GM21447 (cell line): ENCODE measurements at regions not wholly inside any gene's neighbourhood (a gene's known extent, or its start where the extent isn't known, plus 50 kb on each side); places are given as distances from the start of the nearest gene placed in this dataset.
"Not testable (repeated sequence)": the region's sequence is repeated elsewhere in the genome, so short reads cannot be mapped to it uniquely, and the experiment has no call there.

ENCODE experiments used
- ATAC-seq: cut with Tn5 transposase; IDR thresholded peaks from one replicate; pipeline ENCODE4 v1.9.1; 2021; ENCODE audit not compliant: unreplicated experiment

DNA sequence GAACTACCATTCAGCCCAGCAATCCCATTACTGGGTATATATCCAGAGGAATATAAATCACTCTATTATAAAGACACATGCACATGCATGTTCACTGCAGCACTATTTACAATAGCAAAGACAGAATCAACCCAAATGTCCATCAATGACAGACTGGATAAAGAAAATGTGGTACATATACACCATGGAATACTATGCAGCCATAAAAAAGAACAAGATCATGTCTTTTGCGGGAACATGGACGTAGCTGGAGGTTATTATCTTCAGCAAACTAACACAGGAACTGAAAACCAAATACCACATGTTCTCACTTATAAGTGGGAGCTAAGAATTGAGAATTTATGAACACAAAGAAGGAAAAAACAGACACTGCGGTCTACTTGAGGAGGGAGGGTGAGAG lies 195.1 kb downstream of the GPAT3 start:
- ATAC-seq, result not testable (repeated sequence)

DNA sequence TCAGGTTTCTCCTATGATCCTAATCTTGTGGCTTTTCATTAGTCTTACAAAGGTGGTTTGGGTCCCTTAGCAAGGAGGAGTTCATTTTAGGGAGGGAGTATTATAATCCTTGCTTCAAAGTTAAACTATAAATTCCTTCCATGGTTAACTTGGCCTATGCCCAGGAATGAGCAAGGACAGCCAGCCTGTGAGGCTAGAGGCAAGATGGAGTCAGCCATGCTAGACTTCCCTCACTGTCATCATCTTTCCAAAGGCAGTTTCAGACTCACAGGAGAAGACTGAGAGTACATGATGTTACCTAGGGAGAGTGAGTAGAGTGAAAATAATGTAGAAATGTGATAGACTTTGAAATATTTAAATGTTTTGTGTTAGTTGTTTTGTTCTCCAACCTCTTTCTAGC lies 192.3 kb downstream of the GPAT3 start:
- ATAC-seq, result no peak

DNA sequence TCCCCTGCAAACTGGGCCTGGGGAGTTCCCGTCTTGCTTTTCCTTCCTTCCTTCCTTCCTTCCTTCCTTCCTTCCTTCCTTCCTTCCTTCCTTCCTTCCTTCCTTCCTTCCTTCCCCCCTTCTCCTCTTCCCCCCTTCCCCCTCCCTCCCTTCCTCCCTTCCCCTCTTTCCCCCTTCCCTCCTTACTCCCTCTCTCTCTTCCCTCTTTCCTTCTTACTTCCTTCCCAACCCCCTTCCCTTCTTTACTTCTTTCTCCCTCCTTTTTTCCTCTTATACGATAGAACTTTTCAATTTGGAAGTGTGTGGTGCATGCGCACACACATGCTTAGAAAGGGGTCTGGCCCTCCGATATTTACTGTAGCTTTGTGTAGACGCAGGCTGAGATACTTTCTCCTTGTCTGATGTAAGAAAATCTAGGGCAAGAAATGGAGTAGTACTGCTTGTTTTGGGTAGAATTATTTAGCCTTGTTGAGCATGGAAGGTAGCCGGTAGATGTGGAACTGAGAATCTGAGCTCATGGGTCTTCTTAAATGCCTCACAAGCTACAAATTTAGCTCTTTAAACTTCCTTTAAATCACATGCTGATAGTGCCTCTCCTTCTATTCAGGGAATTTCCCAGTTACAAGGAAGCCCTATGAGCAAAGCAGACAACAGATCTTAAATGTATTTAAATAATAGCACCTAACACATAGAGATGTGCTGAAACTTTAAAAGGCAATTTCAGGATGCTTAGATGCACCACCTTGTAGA lies 189.6 kb downstream of the GPAT3 start:
- no peak for ATAC-seq

DNA sequence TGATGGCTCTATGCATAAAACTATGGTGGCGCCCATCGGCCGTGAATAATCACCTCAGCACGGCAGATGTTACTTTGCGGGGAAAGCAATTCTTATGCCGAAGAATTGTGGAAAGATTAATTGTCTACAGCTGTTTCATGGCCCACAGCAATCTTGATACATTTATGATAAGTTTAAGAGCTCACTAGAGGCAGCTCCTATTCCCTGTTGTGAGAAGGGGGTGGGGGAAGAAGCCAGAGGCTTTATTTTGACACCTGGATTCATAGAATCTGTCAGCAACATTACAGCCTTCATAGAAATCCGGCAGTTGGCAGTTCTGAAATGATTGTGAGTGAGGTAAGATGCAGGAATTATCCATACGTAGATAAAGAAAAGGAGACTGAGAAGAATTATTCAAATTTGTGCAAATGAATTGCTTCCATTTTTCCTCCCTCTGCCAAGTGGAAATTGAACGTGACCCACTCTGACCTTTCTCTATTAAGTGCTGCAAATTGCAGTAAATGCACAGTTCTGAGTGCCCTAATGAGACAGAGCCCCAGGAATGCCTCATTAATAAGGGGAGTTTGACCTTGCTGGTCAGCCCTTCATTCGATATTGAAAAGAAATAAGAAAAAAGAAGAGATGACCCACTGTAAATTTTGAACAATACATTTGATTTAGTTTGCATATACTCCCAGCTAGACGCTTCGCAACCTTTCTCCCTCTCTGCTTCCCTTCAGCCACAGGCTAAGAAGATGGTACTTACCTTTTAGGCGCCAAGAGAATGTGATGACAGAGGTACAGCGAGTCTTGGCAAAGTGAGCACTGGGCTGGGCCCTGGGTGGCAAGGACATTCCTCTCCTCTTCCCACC lies 188.8 kb downstream of the GPAT3 start:
- no peak for ATAC-seq

DNA sequence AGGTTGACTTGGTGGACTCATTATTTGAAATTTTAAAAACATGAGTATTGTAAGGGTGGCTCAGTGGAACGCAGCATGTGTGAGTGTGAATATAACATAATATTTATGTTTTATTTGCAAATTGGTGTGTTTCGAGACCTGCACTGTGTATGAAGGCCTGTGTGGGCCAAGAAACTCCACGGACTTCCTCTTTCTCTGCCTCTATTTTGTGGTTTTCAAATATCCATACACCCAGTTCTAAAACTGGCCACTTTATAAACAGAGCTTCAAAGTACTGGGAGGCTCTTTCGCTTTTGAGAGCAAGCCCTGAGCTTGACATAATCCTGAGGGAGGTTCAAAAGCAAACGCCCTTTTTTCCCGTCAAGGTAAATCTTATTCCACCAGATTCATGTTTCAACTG lies 187.7 kb downstream of the GPAT3 start:
- no peak for ATAC-seq

DNA sequence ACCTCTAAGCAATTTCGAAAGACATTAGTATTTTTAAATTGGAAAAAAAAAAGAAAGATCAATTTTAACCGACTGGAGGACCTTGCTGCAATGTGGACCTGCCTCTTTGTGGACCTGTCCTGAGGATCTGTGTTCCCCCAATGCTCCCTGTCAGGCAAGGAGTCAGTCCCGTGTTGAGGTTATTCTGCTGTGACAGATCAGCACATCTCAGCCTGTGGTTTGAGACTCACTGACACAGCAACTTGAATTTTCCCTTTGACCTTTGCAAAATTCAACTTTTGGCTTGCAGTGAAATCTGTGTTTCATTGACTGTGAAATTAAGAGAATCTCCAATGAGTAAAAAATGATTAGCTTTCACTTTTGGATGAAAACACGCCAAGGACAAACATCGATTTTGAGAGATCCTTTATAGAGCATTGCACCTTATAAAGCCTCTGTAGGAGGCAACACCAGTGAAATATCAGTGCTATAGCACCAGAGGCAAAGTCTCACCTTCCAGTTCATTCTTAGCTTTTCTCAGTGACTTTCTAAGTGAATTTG lies 186.9 kb downstream of the GPAT3 start:
- ATAC-seq, result no peak

DNA sequence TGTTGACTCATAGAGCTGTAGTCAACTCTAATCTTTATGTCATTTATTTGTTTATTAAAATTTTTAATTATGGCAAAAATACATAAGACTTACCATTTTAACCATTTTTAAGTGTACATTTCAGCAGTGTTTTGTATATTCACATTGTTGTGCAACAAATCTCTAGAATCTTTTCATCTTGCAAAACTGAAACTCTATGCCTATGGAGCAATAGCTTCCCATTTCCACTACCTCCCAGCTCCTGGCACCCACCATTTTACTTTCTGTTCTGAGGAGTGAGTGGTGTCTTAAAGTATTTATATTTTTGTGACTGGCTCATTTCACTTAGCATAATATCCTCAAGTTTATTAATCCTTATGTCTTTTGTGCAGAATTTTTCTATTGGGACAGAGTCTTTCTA lies 181.0 kb downstream of the GPAT3 start:
- ATAC-seq, result no peak

DNA sequence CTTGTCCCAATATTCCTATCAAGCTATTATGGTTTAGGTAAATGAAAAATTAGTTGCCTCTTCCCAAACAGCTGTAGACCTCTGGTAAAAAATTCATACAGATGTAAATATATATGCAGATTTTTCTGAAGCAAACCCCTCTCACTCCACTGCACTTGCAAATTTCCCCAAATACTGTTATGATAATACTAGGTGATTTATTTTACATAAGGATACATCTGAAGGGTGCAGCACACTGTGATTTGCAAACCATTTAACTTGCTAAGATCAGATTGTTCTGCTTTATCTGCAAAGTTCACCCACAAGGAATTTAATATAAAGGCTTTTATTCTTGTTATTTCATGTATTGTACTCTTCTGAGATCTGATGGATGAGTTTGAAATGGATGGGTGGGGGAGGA lies 177.0 kb downstream of the GPAT3 start:
- ATAC-seq, result no peak

DNA sequence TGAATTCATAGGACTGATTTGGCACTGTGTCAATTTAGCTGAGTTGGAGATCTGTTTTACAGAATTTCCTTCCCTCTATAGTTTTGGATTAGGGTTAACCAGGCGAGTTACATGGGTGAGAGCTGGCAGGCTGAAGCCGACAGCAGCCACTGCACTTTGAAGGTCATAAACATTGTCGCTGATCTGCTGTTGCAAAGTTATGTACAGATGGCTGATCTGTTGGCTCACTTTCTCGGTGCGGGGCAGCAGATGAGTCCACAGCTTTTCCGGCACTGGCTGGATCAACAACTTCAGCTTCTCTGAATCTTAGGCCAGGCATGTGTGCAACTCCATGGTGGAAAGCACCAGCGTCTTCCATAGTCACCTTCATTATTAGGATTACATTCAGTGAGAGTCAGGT lies 173.7 kb downstream of the GPAT3 start:
- ATAC-seq, result no peak

DNA sequence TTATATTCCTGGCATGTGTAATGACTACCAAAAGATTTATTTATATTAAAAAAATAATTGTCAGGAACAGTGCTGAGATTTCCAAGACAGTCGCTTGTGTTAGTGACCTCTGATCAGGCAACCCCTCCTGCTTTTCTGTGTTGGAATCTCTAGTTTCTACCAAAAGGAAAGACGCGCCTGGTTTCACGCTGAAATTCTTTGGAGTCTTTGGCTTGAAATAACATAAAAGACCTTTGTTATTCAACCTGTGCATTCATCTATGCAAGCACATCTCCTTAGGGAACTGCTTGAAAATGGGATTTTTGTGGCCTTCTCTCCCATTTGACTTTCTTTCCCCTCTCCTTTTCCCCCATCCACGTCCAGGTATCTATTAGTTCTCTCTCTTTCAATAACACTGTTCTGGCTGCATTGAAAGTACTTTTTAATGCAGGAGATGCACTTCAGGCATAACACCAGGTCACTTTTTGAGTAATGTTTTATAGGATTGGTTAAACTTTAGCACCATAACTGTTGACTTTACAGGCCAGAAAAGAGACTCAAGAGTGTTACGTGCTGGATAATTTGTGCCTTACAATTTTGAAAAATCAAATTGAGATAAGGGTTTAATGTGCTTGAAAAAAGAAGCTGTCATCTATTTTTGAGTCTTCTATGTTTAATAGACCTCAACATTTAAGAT lies 172.7 kb downstream of the GPAT3 start:
- no peak for ATAC-seq

DNA sequence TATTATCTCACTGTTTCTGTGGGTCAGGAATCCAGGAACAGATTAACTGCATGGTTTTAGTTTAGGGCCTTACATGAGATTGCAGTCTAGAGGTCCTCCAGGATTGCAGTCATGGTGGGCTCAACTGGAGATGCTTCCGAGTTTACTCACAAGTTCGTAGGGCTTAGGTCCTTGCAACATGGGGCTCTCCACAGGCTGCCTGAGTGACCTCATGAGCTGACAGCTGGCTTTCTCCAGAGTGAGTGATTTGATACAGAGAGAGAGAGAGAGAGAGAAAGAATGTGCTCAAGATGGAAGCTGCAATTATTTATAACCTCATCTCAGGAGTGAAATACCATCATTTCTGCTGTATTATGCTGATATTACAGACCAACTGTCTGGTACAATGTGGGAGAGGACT lies 168.9 kb downstream of the GPAT3 start:
- no peak for ATAC-seq

DNA sequence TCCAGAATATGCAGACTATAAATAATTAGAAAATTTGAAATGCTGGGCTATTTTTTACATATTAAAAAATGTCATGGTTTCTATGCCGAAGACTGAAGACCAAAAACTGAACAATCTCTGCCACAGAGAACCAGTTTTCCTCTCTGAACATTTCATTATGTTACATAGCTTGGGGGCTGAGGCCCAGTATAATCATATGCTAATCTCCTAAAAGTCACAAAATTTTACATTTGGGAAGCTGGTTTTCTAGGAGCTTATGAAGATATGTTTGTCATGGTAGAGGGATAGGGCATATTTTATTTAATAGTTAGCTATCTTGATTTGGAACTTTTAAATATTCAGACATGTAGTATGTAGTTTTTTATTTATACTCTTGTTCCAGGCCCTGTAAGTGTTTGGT lies 167.8 kb downstream of the GPAT3 start:
- ATAC-seq, result no peak

DNA sequence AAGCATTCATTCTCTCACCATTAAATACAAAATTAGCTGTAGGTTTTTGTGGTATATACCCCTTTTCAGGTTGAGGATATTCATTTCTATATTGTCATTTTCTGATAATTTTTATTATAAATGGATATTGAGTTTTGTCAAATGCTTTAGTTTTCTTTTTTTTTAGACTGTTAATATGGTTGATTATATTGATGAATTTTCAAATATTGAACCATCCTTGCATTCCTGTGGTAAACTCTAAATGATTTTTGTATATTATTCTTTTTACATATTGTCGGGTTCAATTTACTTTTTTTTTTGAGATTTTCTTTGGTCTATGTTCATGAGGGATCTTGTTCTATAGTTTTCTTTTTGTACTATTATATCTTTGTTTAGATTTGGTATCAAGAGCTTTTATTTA lies 165.1 kb downstream of the GPAT3 start:
- ATAC-seq, result no peak

DNA sequence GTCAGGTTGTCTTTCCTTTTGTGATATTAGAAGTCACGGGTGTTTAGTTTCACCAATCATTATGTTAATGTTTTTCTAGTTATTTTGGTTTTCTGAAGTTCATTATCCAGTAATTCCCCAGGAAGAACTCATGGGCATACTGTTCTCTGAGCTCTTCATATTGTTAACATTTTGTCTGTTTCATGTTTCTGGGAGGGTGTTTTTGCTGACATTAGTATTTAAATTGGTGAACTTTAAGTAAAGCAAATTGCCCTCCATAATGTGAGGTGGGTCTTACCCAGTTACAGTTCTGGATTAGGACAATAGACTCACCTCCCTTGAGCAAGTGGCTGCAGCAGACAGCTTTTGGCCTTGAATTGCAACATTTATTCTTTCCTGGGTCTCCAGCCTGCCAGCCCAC lies 163.4 kb downstream of the GPAT3 start:
- no peak for ATAC-seq

DNA sequence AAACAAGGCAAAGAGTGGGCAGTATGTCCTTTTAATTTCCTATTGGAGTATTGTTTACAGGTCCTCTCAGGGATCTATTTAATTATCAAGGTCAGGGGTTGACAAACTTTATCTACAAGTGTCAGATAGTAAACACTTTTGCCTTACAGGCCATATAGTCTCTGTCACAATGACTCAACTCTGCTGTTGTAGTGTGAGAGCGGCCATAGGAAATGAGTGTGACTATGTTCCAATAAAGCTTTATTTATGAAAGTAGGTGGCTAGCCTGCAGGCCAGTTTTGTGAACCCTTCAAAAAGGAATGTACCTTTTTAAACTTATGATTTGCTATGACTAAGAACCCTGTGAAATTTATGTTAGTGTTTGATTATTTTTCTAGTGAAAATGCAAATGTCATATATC lies 156.1 kb downstream of the GPAT3 start:
- ATAC-seq, result no peak

DNA sequence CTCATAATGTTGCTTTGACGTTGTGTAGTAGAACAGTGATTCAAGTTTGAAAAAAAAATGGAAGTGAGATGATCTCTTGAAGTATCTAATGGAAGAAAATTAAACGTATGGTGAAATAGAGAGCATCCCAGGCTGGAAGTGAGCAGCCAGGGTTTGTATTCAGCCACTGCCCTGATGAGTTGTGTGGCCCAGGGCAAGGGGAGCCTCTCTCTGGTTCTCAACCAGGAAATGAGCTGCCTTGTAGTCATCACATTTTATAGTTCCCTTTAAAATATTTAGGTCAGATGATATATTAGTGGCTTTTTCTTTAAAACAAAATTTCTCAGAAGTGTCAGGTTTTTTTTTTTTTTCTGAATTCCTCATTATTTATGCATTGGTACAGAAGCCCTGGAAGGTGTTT lies 150.3 kb downstream of the GPAT3 start:
- no peak for ATAC-seq

DNA sequence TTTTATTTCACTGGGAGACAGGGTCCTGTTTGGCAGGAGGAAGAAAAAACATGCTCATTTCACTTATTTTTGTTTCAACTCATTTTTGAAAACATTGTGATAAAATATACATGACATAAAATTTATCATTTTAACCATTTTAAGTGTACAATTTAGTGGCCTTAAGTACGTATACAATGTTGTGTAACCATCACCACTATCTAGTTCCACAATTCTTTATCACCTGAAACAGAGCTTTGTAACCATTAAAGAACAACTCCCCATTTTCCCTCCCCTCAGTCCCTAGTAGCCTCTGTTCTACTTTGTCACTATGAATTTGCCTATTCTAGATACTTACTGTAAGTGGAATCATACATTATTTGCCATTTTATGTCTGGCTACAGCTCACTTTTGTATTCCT lies 143.8 kb downstream of the GPAT3 start:
- ATAC-seq, result no peak

DNA sequence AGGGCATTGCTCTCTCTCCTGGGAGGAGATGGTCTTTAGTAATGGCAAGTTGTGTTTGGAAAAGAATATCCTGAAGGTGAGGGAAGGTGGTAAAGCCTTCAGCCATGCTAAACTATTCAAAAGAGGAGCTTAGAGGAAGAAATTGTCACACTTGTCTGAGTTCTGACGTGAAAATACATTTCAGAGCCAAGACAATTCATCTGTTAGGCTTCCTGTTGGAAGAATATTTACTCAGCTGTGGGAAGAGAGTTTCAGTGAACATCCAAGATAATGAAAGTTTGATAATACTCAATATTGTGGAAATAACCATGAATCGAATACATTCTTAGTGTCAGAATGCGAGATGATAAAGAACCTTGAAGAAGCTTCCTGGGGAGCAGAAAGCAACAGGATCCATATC lies 143.3 kb downstream of the GPAT3 start:
- ATAC-seq, result no peak

DNA sequence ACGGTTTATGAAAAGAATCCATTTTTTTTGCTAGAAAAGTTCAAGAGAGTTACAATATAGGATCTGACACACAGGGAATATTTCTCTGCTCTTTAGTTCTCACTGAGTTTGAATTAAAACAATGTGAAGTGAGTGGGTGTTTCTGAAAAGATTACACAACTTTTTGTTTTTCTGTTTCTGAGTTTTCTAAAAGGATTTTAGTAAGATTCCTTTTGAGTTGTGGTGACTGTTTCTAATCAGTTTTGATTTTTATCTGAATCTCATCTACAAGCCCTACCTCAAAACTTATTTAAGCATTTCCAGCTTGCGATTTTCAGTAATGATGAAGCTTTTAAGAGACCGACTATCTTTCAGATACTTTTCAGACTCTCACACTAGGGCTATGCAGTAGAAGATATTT lies 141.7 kb downstream of the GPAT3 start:
- no peak for ATAC-seq

DNA sequence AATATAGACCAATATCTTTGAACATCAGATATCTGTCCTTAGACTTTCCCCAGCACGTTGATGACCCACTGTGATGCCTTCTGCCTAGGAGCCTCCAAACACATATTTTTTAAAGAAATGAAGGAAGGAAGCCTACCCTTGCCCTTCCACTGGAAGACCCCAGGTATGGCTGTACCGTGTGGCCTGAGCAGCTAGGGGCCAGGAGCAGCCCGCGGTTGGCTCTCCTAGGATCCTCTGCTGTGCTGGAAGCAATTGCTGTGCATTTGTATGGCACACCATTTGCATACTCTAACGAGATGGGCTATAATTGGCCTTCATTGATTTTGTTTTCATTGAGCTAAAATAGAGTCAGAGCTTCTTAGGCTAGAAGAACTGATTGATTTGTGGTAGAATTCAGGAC lies 128.8 kb downstream of the GPAT3 start:
- no peak for ATAC-seq

DNA sequence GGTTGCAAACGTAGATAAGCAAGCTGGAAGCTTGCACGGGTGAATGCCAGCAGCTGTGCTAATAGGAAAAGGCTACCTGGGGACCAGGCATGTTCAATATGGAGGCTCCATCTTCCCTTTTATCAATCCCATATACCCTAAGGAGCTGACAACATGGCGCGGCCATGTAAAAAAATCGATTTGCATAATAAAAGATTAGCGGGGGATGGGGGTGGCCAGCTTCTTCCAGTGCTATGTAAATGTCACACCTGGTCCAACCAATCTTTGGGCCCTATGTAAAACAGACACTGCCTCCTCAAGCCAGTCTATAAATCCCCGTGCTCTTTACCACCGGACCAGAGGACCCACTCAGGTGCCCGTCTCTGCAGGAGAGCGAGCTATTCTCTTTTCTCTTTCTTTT lies 128.2 kb downstream of the GPAT3 start:
- ATAC-seq, result no peak

DNA sequence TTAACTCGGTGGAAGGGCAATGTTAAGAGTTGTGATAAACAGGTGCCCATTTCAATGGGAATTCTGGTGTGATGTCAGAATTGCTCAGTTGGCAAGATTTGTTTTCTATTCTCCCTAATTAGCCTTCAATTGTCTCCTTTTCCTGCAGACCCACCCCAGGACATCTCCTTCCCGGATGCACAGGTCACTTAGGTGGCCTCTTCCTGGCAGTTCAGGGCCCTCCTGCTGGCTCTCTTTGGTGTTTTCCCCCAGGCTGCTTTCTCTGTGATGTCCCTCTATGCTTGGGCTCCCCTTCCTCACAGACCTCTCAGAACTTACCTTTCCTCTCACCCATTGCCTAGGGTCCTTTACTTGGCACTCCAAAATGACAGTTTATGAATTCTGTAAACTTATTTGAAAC lies 126.3 kb downstream of the GPAT3 start:
- no peak for ATAC-seq
